ENCODE measurements at regions not wholly inside any gene's neighbourhood (a gene's known extent, or its start where the extent isn't known, plus 50 kb on each side); places are given as distances from the start of the nearest gene placed in this dataset.
A peak's percentile ranks its signal among the peaks of the same experiment; 100 is the strongest.

DNA sequence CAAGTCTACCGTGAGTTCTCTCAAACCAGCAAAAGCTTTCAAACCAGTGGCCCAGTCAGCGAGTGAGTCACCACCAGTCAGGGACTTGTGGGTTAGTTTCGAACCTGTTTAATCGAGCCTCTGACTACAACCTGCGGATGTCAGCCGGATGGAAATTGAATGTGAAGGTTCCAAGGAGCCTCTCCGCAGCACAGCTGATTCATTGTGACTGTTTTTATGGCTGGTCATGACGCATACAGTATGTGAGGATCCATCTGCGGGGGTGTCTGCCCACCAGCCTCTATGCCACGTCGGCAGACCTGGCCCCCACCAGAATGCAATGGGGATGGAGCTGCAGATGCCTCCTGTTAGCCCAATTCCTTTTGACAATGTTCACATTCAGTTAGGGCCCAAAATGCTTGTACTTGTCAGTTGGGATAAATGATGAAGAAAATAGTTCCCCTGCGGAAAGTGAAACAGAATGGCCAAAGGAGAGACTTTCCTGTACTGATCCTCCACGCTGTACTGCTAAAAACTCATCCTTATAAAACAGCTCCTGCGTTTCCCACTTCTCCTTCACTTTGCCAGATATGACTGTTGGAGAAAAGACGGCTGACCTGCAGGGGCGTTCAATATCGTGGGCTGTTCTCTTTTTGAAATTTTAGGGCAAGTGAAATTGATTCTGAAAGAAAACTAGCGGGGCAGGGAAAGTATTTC, 206.6 kb downstream of the TFAP2B start:
- no peaks in the 10 kb centered on the region for H3K79me2 ChIP-seq (ENCODE audit: control insufficient read depth, insufficient read depth, low read length)
- no peaks in the 10 kb centered on the region for H3K9me3 ChIP-seq (ENCODE audit: control insufficient read depth, insufficient read depth, low read depth, low read length)
- H3K27ac ChIP-seq (ENCODE audit: insufficient read depth, low read length), result no peak overlapping the region
- no peaks in the 10 kb centered on the region for H3K27me3 ChIP-seq (ENCODE audit: control insufficient read depth, insufficient read depth, low read length)
- no peak overlapping the region for H3K4me2 ChIP-seq (ENCODE audit: extremely low read depth, insufficient read depth, low read length)
- no peak overlapping the region for H2AFZ ChIP-seq (ENCODE audit: low read length)
- H3K36me3 ChIP-seq (ENCODE audit: control insufficient read depth, insufficient read depth, low read length), result no peaks in the 10 kb centered on the region
- no peak overlapping the region for H3K4me3 ChIP-seq (replicated peaks in 1 of 4; ENCODE audit: control extremely low read depth in 1 of 4, insufficient read depth in 1 of 4, low read depth in 3 of 4, low read length in 4 of 4)
- no peak overlapping the region for H3K9ac ChIP-seq (ENCODE audit: insufficient read depth, low read length)
- DNase-seq (ENCODE audit: low read depth in 2 of 2), result peak in 1 of 2 donors; percentile 82
- H3K4me1 ChIP-seq (ENCODE audit: control insufficient read depth, extremely low read depth, insufficient read depth, low read length), result no peaks in the 10 kb centered on the region
- H4K20me1 ChIP-seq (ENCODE audit: control insufficient read depth, extremely low read depth, insufficient read depth, low read length), result no peaks in the 10 kb centered on the region
- TF ChIP-seq, protein P1, sequence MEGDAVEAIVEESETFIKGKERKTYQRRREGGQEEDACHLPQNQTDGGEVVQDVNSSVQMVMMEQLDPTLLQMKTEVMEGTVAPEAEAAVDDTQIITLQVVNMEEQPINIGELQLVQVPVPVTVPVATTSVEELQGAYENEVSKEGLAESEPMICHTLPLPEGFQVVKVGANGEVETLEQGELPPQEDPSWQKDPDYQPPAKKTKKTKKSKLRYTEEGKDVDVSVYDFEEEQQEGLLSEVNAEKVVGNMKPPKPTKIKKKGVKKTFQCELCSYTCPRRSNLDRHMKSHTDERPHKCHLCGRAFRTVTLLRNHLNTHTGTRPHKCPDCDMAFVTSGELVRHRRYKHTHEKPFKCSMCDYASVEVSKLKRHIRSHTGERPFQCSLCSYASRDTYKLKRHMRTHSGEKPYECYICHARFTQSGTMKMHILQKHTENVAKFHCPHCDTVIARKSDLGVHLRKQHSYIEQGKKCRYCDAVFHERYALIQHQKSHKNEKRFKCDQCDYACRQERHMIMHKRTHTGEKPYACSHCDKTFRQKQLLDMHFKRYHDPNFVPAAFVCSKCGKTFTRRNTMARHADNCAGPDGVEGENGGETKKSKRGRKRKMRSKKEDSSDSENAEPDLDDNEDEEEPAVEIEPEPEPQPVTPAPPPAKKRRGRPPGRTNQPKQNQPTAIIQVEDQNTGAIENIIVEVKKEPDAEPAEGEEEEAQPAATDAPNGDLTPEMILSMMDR (conservative IDR thresholded peaks at IDR 0.05 in 1 of 2, IDR thresholded peaks at IDR 0.05 in 1 of 2; ENCODE audit: low read depth in 1 of 2, low read length in 2 of 2), result no peak
- no peak for TF ChIP-seq EZH2 (IDR thresholded peaks at IDR 0.05; ENCODE audit: low read length, missing control alignments)

DNA sequence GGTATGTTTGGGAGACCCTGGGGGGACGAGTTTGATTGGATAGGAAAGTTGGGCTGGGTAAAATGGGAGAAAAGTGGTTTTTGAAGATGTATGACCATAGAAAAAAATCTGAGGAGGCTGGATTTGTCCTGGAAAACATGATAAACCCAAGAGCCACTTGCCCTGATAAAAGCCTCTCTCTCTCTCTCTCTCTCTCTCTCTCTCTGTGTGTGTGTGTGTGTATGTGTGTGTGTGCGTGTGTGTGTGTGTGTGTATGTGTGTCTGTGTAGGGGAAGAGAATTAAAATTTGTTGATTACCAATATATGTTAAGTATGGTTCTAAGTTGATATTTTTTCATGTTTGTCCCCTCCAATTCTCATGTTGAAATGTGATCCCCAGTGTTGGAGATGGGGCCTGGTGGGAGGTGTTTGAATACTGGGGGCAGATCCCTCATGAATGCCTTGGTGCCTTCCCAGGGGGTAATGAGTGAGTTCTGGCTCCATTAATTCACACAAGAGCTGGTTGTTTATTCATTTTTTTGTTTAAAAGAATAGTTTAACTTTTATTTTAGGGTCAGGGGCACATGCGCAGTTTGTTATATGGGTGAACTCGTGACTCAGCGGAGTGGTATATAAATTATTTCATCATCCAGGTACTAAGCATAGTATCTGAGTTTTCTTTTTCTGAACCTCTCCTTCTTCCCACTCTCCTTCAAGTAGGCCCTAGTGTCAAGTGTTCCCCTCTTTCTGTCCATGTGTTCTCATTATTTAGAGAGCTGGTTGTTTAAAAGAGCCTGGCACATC, 208.8 kb downstream of the TFAP2B start:
- Histone ChIP-seq H3K9ac (ENCODE audit: insufficient read depth, low read length) (no peak overlapping the region), H3K4me1 (ENCODE audit: control insufficient read depth, extremely low read depth, insufficient read depth, low read length) (no peaks in the 10 kb centered on the region), H3K27me3 (ENCODE audit: control insufficient read depth, insufficient read depth, low read length) (no peaks in the 10 kb centered on the region), H3K27ac (ENCODE audit: insufficient read depth, low read length) (no peak overlapping the region), H3K9me3 (ENCODE audit: control insufficient read depth, insufficient read depth, low read depth, low read length) (no peaks in the 10 kb centered on the region), H3K36me3 (ENCODE audit: control insufficient read depth, insufficient read depth, low read length) (no peaks in the 10 kb centered on the region), H2AFZ (ENCODE audit: low read length) (no peak overlapping the region), H3K4me3 (replicated peaks in 1 of 4; ENCODE audit: control extremely low read depth in 1 of 4, insufficient read depth in 1 of 4, low read depth in 3 of 4, low read length in 4 of 4) (no peak overlapping the region), H3K79me2 (ENCODE audit: control insufficient read depth, insufficient read depth, low read length) (no peaks in the 10 kb centered on the region), H3K4me2 (ENCODE audit: extremely low read depth, insufficient read depth, low read length) (no peak overlapping the region), H4K20me1 (ENCODE audit: control insufficient read depth, extremely low read depth, insufficient read depth, low read length) (no peaks in the 10 kb centered on the region)
- TF ChIP-seq, protein P1 (conservative IDR thresholded peaks at IDR 0.05 in 1 of 2, IDR thresholded peaks at IDR 0.05 in 1 of 2; ENCODE audit: low read depth in 1 of 2, low read length in 2 of 2), result no peak
- no peak for TF ChIP-seq EZH2 (IDR thresholded peaks at IDR 0.05; ENCODE audit: low read length, missing control alignments)
- peak in 1 of 2 donors; percentile 13 for DNase-seq (ENCODE audit: low read depth in 2 of 2)

DNA sequence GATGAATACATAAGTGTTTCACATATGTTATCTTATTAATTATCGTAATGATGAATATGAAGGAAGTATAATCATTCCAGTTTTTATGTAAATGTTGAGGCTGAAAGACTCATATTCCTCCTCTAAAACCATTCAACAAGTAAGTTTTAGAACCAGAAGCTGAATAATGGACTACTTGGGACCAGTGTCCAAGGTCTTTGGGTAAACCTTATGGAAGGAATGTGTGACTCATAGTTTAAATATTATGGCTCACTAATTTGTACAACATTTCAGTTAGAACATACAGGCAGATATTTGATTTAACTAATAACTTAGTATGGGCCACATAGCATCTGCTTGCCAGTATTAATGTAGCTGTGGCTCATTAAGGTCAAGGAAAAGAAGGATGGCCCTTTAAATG, 209.6 kb downstream of the TFAP2B start:
- Histone ChIP-seq H3K27me3 (ENCODE audit: control insufficient read depth, insufficient read depth, low read length) (no peaks in the 10 kb centered on the region), H3K79me2 (ENCODE audit: control insufficient read depth, insufficient read depth, low read length) (no peaks in the 10 kb centered on the region), H3K9me3 (ENCODE audit: control insufficient read depth, insufficient read depth, low read depth, low read length) (no peaks in the 10 kb centered on the region), H3K27ac (ENCODE audit: insufficient read depth, low read length) (no peak overlapping the region), H3K36me3 (ENCODE audit: control insufficient read depth, insufficient read depth, low read length) (no peaks in the 10 kb centered on the region), H3K4me3 (replicated peaks in 1 of 4; ENCODE audit: control extremely low read depth in 1 of 4, insufficient read depth in 1 of 4, low read depth in 3 of 4, low read length in 4 of 4) (no peak overlapping the region), H2AFZ (ENCODE audit: low read length) (no peak overlapping the region), H3K4me2 (ENCODE audit: extremely low read depth, insufficient read depth, low read length) (no peak overlapping the region), H4K20me1 (ENCODE audit: control insufficient read depth, extremely low read depth, insufficient read depth, low read length) (no peaks in the 10 kb centered on the region), H3K9ac (ENCODE audit: insufficient read depth, low read length) (no peak overlapping the region), H3K4me1 (ENCODE audit: control insufficient read depth, extremely low read depth, insufficient read depth, low read length) (no peaks in the 10 kb centered on the region)
- no peak for TF ChIP-seq EZH2 (IDR thresholded peaks at IDR 0.05; ENCODE audit: low read length, missing control alignments)
- TF ChIP-seq, protein P1 (conservative IDR thresholded peaks at IDR 0.05 in 1 of 2, IDR thresholded peaks at IDR 0.05 in 1 of 2; ENCODE audit: low read depth in 1 of 2, low read length in 2 of 2), result no peak
- peak in 1 of 2 donors; percentile 59 for DNase-seq (ENCODE audit: low read depth in 2 of 2)
